Activated B cell treated with CpG ODN at 0.5 μM for 24 hours (primary cell): ENCODE measurements at regions not wholly inside any gene's neighbourhood (a gene's known extent, or its start where the extent isn't known, plus 50 kb on each side); places are given as distances from the start of the nearest gene placed in this dataset.

Experiments used
- ATAC-seq: fragments of 200-7000 bp; cut with Tn5 transposase; one replicate; pipeline ENCODE4 v1.10.0; 2021; ENCODE audit warnings: low read depth, mild to moderate bottlenecking, moderate library complexity
- CTCF ChIA-PET: fragments of 350-600 bp; sonication (Branson Sonifier 250); formaldehyde crosslinking; loops from one replicate; lab custom pipeline; 2021; ENCODE audit warnings: antibody characterized with exemption; lab: Charles Lee
- POLR2A ChIA-PET: fragments of 350-600 bp; sonication (Branson Sonifier 250); formaldehyde crosslinking; loops from one replicate; lab custom pipeline; 2021; ENCODE audit warnings: antibody characterized with exemption; lab: Charles Lee
- DNase-seq: peaks from one replicate; pipeline ENCODE4 v3.0.0; 2022
- H3K27ac Mint-ChIP-seq: one replicate; pipeline ENCODE4 v1.8.0; 2020; ENCODE audit warnings: mixed read lengths
- H3K27me3 Mint-ChIP-seq: one replicate; pipeline ENCODE4 v1.8.0; 2021; ENCODE audit warnings: mixed read lengths
- H3K36me3 Mint-ChIP-seq: one replicate; pipeline ENCODE4 v1.8.0; 2021; ENCODE audit warnings: low read depth, mixed read lengths
- H3K4me1 Mint-ChIP-seq: one replicate; pipeline ENCODE4 v1.8.0; 2021; ENCODE audit warnings: mixed read lengths
- H3K4me3 Mint-ChIP-seq: one replicate; pipeline ENCODE4 v1.8.0; 2020; ENCODE audit warnings: mild to moderate bottlenecking, mixed read lengths
- H3K9me3 Mint-ChIP-seq: one replicate; pipeline ENCODE4 v1.8.0; 2020; ENCODE audit warnings: mixed read lengths
- intact Hi-C: fragments of 100-400 bp; cut with micrococcal nuclease; formaldehyde crosslinking; loops from one replicate; pipeline ENCODE4 v1.15.1; 2024
- TF ChIP-seq, protein P1 (sequence below): fragments of 200-600 bp; IDR thresholded peaks from one replicate; pipeline ENCODE4 v1.8.0; 2022; ENCODE audit warnings: antibody characterized with exemption, mild to moderate bottlenecking

DNA sequence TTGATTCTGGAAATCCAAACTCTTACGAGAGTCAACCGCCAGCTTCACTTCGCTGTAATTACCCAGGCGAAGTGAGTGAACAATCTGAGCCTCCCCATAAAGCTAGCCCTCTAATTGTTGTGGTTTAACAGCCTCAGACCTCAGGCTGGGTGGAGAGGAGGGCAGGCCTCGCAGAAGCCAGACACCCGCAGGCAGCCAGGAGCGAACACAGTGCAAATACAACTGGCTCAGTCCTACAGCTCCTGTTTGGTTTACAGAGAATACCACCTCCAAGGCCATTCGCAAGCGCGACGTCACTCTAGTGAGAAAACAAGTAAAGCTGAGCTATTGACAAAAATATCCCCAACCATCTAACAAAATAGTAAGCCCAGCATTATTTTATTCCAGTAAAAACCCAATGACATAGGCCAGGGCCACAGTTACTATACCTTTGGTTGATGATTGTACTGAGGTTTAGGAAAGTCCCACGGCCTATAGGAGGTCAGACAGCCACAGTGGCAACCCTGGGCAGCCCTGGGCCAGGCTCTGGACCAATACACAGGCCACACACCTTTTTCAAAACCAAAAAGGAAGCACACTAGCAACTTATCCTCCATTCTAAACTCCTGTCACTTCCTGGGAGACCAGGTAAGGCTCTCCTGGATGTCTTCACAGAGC, 163.3 kb downstream of the ETS2 start:
- POLR2A ChIA-PET: no interaction called here
- DNase-seq (no peak), ATAC-seq (no peak)
- intact Hi-C loops: no loop called here
- Mint-ChIP-seq H3K36me3 (no peaks in the 10 kb centered on the region), H3K4me1 (no peaks in the 10 kb centered on the region), H3K27ac (no peak overlapping the region), H3K9me3 (no peaks in the 10 kb centered on the region), H3K4me3 (no peak overlapping the region), H3K27me3 (no peaks in the 10 kb centered on the region)
- TF ChIP-seq, protein P1, sequence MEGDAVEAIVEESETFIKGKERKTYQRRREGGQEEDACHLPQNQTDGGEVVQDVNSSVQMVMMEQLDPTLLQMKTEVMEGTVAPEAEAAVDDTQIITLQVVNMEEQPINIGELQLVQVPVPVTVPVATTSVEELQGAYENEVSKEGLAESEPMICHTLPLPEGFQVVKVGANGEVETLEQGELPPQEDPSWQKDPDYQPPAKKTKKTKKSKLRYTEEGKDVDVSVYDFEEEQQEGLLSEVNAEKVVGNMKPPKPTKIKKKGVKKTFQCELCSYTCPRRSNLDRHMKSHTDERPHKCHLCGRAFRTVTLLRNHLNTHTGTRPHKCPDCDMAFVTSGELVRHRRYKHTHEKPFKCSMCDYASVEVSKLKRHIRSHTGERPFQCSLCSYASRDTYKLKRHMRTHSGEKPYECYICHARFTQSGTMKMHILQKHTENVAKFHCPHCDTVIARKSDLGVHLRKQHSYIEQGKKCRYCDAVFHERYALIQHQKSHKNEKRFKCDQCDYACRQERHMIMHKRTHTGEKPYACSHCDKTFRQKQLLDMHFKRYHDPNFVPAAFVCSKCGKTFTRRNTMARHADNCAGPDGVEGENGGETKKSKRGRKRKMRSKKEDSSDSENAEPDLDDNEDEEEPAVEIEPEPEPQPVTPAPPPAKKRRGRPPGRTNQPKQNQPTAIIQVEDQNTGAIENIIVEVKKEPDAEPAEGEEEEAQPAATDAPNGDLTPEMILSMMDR: no peak
- CTCF ChIA-PET: no interaction called here

DNA sequence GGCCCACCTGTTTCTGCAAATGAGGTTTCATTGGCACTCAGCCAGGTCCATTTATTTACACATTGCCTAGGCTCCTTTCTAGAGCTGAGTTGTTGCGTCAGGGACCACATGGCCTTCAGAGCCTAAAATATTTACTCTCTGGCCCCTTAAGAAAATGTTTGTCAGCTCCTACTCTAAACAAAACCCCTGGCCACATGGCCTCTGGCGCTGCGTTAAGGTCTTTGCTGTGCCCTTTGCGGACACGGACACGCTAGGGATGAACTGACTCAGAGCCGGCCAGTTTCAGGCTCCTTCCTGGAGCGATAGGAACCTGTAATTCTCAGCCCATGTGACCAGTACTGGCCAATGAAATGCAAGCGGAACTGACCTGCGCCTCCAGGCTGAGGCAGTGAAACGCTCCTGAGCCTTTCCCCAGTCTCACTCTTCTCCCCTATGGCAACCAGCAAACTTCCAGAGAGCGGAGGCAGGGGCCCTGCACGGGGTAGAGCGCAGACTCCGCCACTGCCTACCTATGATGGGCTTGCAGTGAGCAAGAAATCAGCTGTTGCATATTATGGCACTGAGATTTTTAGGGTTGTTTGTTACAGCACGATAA, 160.3 kb downstream of the ETS2 start:
- ATAC-seq (no peak), DNase-seq (no peak)
- TF ChIP-seq, protein P1: no peak
- Mint-ChIP-seq H3K27me3 (no peaks in the 10 kb centered on the region), H3K4me3 (no peak overlapping the region), H3K36me3 (no peaks in the 10 kb centered on the region), H3K4me1 (no peaks in the 10 kb centered on the region), H3K9me3 (peaks cover 2% of the 10 kb centered on the region), H3K27ac (no peak overlapping the region)
- ChIA-PET CTCF (no interaction called here), POLR2A (no interaction called here)
- intact Hi-C loops: no loop called here

DNA sequence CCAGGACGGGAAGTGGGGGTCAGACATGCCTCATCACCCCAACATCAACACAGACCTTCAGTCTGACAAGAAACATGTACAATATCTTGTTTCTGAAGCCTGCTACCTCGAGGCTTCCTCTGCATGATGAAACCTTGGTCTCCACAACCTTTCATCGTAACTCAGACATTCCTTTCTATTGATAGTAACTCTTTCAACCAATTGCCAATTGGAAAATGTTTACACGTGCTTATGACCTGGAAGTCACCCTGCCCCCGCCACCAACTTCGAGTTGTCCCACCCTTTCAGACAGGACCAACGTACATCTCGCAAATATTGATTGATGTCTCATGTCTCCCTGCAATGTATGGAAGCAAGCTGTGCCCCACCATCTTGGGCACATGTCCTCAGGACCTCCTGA, 159.5 kb downstream of the ETS2 start:
- Mint-ChIP-seq H3K36me3 (no peaks in the 10 kb centered on the region), H3K4me3 (no peak overlapping the region)

DNA sequence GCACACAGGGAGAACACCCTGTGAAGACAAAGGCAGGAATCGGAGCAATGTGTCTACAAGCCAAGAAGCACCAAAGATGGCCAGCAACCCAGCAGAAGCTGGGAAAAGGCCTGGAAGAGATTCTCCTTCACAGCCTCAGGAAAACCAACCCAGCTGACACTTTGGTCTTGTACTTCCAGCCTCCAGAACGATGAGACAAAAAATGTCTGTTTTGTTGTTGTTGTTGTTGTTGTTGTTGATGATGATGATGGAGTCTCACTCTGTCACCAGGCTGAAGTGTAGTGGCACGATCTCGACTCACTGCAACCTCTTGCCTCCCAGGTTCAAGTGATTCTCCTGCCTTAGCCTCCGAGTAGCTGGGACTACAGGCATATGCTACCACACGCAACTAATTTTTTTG, 157.3 kb downstream of the ETS2 start:
- POLR2A ChIA-PET: no interaction called here
- CTCF ChIA-PET: no interaction called here
- peaks cover 1% of the 10 kb centered on the region for H3K27me3 Mint-ChIP-seq
- no peak overlapping the region for H3K4me3 Mint-ChIP-seq
- DNase-seq (no peak), ATAC-seq (no peak)
- H3K9me3 Mint-ChIP-seq: peaks cover 2% of the 10 kb centered on the region
- H3K4me1 Mint-ChIP-seq: no peaks in the 10 kb centered on the region
- TF ChIP-seq, protein P1: no peak
- H3K36me3 Mint-ChIP-seq: no peaks in the 10 kb centered on the region
- no peak overlapping the region for H3K27ac Mint-ChIP-seq
- intact Hi-C loops: no loop called here

More for the DNA sequence above, 159.5 kb downstream of the ETS2 start:
- intact Hi-C loops: no loop called here
- Mint-ChIP-seq H3K4me1 (no peaks in the 10 kb centered on the region), H3K27ac (no peak overlapping the region), H3K9me3 (peaks cover 2% of the 10 kb centered on the region), H3K27me3 (no peaks in the 10 kb centered on the region)
- DNase-seq: no peak
- no peak for ATAC-seq
- CTCF ChIA-PET: no interaction called here
- TF ChIP-seq, protein P1: no peak
- POLR2A ChIA-PET: no interaction called here

DNA sequence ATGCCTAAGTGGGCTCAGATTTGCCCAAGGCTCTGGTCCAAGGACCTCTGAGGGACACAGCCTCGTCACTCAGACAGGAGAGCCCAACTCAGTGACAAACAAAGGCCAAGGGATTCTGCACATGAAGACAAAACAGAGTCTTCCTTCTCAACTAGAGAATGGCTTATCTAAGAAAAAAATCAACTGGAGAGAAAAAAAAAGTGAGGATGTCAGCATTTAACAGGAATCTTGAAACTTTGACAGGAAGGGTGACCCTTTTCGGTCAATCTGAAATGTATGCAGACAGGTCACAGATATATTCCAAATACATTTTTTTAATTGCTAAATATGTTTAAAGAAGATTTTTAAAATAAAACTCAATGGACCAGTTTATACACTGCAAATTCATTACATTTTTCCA, 154.5 kb downstream of the ETS2 start:
- CTCF ChIA-PET: no interaction called here
- ATAC-seq: no peak
- H3K27ac Mint-ChIP-seq: no peak overlapping the region

More for the DNA sequence above, 154.5 kb downstream of the ETS2 start:
- H3K9me3 Mint-ChIP-seq: peaks cover 2% of the 10 kb centered on the region
- no peak for DNase-seq
- no peaks in the 10 kb centered on the region for H3K4me1 Mint-ChIP-seq
- H3K4me3 Mint-ChIP-seq: no peak overlapping the region
- POLR2A ChIA-PET: no interaction called here
- peaks cover 11% of the 10 kb centered on the region for H3K27me3 Mint-ChIP-seq
- TF ChIP-seq, protein P1: no peak
- intact Hi-C loops: no loop called here
- no peaks in the 10 kb centered on the region for H3K36me3 Mint-ChIP-seq
